Effector CD4-positive, alpha-beta T cell (primary cell): ENCODE measurements at regions not wholly inside any gene's neighbourhood (a gene's known extent, or its start where the extent isn't known, plus 50 kb on each side); places are given as distances from the start of the nearest gene placed in this dataset.

Source experiments
- DNase-seq: peaks from one replicate; pipeline ENCODE4 v3.0.0-alpha.2; 2020

GRCh38 chr1:55695552-55695951 lies 480.4 kb upstream of the USP24 start:
- no peak for DNase-seq

GRCh38 chr1:55695151-55695550 lies 480.0 kb upstream of the USP24 start:
- DNase-seq: no peak

- DNase-seq: no peak
These were observed 479.2 kb upstream of the USP24 start for GRCh38 chr1:55694310-55694801.

DNA sequence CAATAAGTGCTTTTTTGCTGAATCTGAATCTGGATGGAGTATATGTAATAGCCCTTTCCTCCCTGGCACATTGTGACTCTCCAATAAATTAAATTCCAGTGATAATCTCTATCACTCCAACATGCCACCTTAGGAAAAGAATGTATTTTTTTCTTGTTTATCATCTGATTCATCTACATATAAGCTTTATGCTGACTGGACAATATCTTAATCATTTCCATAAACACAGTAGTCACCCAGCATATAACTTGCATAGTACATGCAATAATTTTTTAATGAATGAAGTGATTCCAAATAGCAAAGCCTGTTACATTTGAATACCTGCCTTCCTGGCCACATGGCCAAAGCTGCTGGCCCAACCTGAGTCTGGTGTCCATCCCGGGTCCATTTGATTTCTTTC lies 477.6 kb upstream of the USP24 start:
- no peak for DNase-seq

DNA sequence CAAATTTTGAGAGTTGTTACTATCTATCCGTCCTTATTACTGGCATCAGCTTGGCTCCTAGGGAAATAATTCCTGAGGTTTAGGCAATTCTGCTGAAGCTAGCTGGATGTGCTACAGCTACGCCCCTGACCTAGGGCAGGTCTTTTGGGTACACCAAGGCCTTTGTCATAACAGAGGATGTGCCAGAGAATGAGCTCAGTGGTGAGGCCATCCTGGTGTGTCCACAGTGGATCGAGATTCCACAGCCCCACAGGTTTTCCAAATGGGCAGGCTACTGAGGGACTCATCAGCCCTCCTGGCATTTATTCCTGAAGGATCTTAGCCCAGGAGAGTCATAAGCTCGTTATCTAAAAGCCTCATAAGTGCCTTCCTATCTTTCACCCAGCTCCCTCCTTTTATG lies 475.2 kb upstream of the USP24 start:
- no peak for DNase-seq

- DNase-seq: no peak
These were observed 474.6 kb upstream of the USP24 start for GRCh38 chr1:55689800-55690199.

GRCh38 chr1:55685560-55685959 lies 470.4 kb upstream of the USP24 start:
- no peak for DNase-seq

DNA sequence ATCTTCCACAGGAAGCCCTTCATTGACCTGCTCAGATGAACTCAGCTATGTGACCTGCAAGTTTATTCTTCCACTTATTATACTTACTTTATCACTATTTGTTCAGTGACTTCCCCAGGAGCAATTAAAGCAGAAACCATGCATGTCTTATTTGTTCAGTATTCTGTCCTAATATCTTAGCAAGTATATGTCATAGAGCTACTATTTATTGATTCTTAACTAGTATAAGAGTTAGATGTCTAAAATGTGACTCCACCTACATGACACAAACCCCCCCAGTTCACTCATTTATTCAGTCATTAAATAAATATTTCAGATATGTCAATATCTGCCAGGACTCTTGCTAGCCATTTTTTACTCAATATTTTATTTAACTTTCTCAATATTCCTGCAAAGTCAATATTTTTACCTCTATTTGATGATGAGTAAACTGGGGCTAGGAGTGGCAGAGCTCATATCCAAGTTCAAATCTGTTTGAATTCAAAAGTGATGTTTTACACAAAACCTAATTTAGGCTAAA lies 469.0 kb upstream of the USP24 start:
- DNase-seq: no peak

DNA sequence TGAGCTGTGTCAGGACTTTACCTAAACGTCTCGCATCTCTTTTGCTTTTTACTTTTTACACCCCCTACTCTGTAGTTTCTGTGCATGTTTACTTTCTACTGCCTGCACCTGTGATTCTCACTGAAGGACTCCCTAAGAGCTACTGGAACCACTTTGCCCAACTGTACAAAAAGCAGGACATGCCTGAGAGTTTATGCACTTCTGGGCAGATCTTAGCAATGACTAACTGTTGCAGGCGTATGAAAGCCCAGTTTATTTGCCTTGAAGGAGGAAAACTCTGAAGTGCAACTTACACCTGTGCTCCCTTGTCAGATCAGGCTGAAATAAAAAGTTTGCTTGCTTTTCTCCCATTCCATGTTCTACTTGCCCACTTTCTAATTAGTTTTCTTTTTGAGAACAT lies 467.0 kb upstream of the USP24 start:
- no peak for DNase-seq

GRCh38 chr1:55679971-55680370 lies 464.8 kb upstream of the USP24 start:
- no peak for DNase-seq

GRCh38 chr1:55673416-55673815 lies 458.3 kb upstream of the USP24 start:
- DNase-seq: no peak

- DNase-seq: no peak
These were observed 455.3 kb upstream of the USP24 start for GRCh38 chr1:55670331-55671082.

GRCh38 chr1:55669293-55669692 lies 454.1 kb upstream of the USP24 start:
- no peak for DNase-seq

GRCh38 chr1:55662875-55663274 lies 447.7 kb upstream of the USP24 start:
- no peak for DNase-seq

DNA sequence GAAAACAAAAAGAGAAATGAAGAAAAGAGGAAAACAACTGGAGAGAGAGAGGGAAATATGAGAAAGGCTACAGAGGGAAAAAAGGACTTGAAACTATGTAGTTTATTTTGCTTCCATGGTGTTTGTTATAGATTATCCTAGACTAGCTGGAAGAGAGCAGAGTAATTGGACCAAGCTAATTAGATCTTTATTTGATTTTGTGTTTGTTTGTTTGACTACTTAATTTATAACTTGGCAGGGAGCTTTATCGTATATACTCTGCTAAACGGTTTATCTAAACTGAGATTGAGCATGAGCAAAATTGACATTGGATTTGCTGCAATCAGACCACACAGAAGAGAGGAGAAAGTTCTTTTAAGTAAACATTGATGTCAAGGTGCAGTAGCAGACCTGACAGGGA lies 443.8 kb upstream of the USP24 start:
- no peak for DNase-seq

- no peak for DNase-seq
These were observed 439.6 kb upstream of the USP24 start for GRCh38 chr1:55654750-55655149.

DNA sequence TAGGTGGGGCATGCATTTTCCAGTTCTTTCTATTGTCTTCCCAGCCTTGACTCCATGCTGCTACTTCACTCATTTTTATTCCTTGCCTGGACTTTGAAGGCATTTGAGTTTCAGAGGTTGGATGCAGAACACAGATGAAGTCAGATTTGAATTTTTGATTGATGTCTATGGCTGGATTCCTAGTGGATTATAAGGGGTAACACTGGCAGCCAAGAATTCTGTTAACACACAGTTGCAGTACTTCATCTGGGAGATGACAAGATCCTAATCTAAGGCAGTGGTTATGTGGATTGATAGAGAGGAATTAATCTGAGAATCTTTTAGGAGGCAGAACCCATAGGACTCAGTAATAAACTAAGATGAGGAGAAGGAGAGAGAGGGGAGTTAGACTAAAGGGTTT lies 439.0 kb upstream of the USP24 start:
- no peak for DNase-seq

DNA sequence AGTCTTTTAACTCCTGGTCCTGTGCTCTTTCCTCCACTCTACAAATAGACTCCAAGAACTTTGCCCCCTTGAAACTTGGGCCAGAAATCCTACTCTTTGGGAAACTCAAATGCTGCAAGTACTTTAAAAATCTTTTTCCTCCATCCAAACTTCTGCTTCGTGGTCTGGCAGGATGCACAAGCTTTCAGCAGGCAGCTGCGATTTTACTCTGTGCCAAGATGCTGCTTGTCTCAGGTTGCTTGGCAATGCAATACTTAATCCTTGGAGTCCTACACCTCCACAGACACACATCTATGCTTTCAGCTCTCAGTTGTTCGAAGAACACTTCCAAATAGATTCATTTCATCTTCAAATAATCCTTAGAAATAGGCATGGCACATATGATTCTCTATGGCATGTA lies 435.3 kb upstream of the USP24 start:
- DNase-seq: no peak

DNA sequence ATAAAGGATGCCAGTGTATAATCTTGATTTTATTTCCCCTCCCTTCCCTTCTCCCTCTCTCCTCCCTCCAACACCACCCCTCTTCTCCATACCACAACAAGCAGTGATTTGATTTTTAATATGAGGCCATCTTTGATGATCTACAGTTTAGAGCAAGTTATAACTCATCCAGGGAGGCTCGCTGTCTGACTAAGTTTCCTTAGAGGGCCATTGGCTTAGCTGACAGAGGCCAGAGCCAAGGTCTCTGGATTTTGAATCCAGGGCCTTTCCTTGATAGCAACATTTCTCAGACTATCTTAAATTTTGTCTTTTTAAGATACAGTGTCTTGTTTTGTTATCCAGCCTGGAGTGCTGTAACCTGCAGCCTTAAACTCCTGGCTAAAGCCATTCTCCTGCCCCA lies 431.0 kb upstream of the USP24 start:
- no peak for DNase-seq

- DNase-seq: no peak
These were observed 430.1 kb upstream of the USP24 start for GRCh38 chr1:55645270-55645669.

DNA sequence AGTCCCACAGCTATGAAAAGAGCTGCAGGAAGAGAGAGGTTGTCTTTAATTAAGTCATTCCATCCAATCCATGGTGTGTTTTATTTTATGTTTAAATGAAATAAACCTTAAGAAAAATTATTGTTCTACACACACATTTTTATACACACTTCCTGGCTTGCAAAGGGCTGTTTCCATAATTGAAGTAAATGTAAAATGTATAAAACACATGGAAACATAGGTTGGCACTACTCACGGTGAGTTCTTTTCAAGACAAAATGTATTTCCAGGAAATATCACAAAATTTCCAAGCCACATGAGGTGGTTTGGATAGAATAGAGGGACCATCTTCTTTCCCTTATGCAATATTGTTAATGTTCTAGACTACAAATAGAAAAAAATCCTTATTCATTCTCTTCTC lies 426.8 kb upstream of the USP24 start:
- no peak for DNase-seq

GRCh38 chr1:55640708-55641473 lies 425.7 kb upstream of the USP24 start:
- DNase-seq: no peak

DNA sequence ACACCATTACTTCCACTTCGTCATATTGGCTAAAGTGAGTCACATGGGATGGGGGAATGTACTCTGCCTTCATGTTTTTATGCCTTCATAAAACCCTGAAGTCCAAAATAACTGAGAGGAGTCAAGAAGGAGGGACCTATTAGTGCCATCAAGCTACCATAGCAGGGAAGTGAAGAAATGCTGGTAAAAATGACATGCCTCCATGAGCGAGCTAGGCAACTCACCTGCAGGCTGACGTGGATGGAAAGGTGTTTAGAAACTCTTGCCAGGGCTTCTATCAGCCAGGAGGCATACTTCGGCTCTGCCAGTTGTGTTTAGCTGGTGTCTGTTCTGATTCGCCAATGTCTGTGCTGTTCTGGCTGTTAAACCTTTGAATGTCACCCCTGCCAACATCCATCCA lies 424.4 kb upstream of the USP24 start:
- no peak for DNase-seq

DNA sequence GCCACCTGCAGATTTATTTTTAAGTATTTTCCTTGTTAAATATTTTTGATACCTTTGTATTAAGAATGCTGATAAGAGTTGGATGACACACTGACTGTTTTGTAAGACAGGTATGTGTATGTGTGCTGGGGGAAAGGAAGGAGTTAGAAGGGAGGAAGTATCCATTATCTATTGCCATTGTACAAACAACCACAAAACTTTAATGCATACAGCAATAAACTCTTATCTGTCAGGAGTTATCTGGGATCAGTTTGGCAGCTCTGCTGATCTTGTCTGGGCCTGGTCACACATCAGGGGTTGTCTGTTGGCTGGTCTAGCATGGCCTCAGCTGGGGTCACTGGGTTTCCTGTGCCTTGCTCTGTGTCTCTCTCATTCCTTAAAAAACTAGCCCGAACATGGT lies 423.9 kb upstream of the USP24 start:
- DNase-seq: no peak
